Breast epithelium (tissue), 3 donors: ENCODE measurements at regions not wholly inside any gene's neighbourhood (a gene's known extent, or its start where the extent isn't known, plus 50 kb on each side); places are given as distances from the start of the nearest gene placed in this dataset.

ENCODE experiments used
- CTCF ChIP-seq, 3 donors: fragments of 450-650 bp; IDR thresholded peaks; one replicate each; pipeline ENCODE4 v1.5.1; 2016 to 2017; ENCODE audit warnings: antibody characterized with exemption in 3 of 3, mild to moderate bottlenecking in 3 of 3, moderate library complexity in 3 of 3
- POLR2A ChIP-seq: fragments of 450-650 bp; IDR thresholded peaks from one replicate; pipeline ENCODE4 v1.6.1; 2016; ENCODE audit warnings: antibody characterized with exemption, mild to moderate bottlenecking, moderate library complexity
- POLR2AphosphoS5 ChIP-seq, 3 donors: sonication (generic); formaldehyde crosslinking; IDR thresholded peaks; one replicate each; pipeline ENCODE4 v1.6.1; 2017; ENCODE audit warnings: antibody characterized with exemption in 3 of 3

GRCh38 chr2:128644718-128645256, 326.1 kb upstream of the HS6ST1 start:
- TF ChIP-seq CTCF (IDR thresholded peaks at IDR 0.05) (no peak), POLR2A (no peak), POLR2AphosphoS5 (IDR thresholded peaks at IDR 0.05) (no peak)
